Skeletal muscle cell (primary cell): ENCODE measurements at regions not wholly inside any gene's neighbourhood (a gene's known extent, or its start where the extent isn't known, plus 50 kb on each side); places are given as distances from the start of the nearest gene placed in this dataset.
"Not testable (repeated sequence)": the region's sequence is repeated elsewhere in the genome, so short reads cannot be mapped to it uniquely, and the experiment has no call there.

Experiments
- DNase-seq: peaks from one replicate; pipeline ENCODE4 v3.0.0-alpha.2; 2010; ENCODE audit warnings: low read depth
- H3K4me3 ChIP-seq: 2 replicates; pipeline ENCODE4 v1.5.1; 2011; ENCODE audit warnings: low read depth, mild to moderate bottlenecking, control low read depth, low read length, moderate library complexity

DNA sequence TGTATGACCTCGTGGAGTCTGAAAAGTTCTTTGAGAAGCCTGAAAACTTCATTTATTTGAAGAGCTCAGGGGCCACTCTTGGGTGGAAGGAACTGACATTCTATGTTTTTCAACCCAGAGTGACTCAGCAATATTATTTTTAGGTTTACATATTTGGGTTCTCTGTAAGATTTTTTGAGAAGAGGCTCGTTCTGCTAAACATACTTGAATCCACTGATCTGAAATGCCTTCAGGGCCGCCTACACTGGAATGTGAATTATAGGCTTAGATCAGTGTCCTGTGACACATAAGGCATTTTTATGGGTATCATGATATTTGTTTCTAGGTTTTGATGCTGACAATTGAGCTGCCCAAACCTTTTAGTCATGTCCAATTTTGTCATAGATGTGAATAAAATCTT, 86.2 kb downstream of the PSAT1 start:
- no peak for DNase-seq
- H3K4me3 ChIP-seq: no peak overlapping the region

DNA sequence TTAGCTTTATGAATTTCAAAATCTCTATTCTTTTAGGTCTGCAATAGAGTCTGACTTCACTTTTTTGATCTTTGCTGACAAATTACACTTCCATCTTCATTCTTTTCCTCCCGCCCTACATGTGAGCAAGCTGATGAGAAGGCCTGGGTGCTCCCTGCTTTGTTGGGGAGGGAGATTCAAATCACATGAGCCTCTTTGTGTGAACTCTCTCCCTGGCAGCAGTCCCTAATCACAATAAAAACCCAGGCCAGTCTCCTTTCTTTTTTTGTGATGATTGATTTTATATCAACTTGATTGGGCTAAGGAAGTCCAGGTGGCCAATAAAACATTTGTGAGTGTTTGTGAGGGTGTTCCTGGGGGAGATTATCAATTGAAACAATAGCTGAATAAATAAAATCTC, 89.4 kb downstream of the PSAT1 start:
- no peak for DNase-seq
- no peak overlapping the region for H3K4me3 ChIP-seq

DNA sequence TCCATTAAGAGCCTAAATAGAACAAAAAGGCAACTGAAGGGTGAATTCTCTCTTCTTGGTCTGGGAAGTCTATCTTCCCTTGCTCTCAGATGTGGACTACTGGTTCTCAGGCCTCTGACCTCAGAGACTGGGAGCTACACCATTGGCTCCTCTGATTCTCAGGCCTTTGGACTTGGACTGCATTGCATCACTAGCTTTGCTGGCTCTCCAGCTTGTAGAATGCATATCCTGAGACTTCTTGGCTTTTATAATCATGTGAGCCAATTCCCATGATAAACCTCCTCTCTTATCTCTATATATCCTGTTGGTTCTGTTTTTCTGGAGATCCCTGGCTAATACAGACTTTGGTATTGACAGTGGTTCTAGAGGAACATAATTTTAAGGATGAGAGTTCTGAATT, 89.8 kb downstream of the PSAT1 start:
- DNase-seq: no peak
- H3K4me3 ChIP-seq: no peak overlapping the region

DNA sequence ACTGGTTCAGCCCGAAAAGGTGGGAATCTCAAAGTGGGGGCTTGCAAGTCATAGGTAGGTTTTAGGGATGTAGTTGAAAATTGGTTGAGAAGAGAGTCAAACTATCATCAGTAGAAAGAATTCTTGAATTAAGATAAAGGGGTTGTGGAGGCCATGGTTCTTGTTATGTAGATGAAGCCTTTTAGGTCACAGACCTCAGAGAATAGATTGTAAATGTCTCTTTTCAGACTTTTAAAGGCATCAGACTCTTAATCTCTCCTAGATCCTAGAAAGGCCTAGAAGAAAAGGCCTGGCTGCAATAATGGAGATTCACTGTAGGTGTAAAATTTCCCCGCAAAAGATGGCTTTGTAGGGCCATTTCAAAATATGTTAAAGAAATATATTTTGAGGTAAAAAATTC, 96.4 kb downstream of the PSAT1 start:
- H3K4me3 ChIP-seq: no peak overlapping the region
- DNase-seq: no peak

GRCh38 chr9:78393932-78394331, 97.0 kb downstream of the PSAT1 start:
- no peak for DNase-seq
- no peak overlapping the region for H3K4me3 ChIP-seq

DNA sequence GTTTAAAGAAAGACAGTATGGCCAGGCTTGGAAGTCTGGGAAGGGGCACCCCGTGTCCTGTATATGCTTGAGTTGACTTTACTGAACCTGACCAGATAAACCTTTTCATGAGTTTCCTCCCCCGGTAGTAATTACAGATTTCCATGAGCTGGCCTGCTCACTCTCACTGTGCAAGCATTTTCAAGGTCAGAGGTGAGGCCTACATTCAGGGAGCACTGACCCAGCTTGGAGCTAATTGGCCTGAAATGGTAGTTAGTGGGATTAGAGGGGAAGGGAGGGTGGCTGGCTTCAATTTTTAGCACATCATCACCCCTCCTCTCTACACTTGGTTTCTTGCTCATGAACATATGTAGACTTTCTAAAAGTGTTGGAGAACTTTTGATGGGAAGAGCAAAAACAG, 99.2 kb downstream of the PSAT1 start:
- no peak for DNase-seq
- no peak overlapping the region for H3K4me3 ChIP-seq

DNA sequence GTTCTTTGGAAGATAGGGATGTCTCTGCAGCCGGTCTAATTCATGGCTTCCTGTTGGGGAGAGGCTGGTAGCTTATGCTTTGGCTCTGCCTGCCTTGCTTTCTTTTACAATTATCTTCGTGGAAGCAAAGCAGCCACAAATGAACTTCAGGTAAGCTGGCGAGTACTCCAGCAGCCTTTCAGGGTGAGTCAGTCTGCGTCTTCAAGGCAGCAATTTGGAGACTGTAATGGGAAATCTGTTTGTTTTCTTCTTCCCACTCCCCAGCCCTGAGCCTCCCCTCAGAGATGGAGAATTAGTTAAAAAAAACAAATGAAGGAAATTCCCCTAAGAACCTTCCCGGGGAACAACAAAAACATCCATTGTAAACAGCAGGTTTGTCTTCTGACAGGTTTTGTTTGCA, 100.1 kb downstream of the PSAT1 start:
- H3K4me3 ChIP-seq: no peak overlapping the region
- no peak for DNase-seq

DNA sequence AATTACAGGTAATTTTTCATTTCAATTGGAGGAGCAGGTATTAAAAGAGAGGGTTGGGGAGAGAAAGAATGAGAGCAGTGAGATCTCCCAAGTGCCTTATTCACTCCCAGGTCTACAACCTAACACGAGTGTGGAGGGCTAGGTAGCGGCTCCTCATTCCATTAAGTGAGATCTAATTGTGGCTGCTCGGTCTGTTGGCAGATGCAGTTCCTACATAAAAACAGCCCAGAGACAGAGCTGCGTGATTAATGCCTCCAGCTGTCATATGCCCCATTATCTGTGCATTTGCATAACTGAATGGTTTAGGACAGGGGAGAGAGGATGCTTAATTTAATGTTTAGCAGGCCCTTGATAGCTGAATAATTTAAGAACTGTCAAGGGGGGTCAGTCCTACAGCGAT, 100.5 kb downstream of the PSAT1 start:
- DNase-seq: no peak
- H3K4me3 ChIP-seq: no peak overlapping the region

- DNase-seq: no peak
These were observed 102.2 kb downstream of the PSAT1 start for GRCh38 chr9:78399153-78399552.

GRCh38 chr9:78400496-78400895, 103.6 kb downstream of the PSAT1 start:
- no peak for DNase-seq
- no peak overlapping the region for H3K4me3 ChIP-seq

More at GRCh38 chr9:78399153-78399552, 102.2 kb downstream of the PSAT1 start:
- H3K4me3 ChIP-seq: no peak overlapping the region

DNA sequence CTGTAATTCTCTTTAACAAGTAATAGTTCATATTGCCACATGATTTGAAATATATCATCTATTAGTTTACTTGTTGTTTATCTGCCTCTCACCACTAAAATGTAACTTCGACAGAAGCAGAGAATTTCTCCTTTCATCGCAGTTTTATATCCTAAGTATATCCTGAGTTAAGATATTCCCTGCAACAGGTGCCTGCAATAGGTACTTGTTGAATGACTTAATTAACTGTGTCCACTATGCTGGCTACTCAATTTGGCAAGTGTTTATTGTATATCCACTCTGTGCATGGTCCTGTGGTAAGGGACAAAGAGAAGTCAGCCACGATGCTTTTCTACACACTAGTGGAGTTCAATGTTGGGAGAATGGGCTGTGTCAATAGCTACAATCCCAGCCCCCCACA, 108.5 kb downstream of the PSAT1 start:
- no peak overlapping the region for H3K4me3 ChIP-seq
- no peak for DNase-seq

DNA sequence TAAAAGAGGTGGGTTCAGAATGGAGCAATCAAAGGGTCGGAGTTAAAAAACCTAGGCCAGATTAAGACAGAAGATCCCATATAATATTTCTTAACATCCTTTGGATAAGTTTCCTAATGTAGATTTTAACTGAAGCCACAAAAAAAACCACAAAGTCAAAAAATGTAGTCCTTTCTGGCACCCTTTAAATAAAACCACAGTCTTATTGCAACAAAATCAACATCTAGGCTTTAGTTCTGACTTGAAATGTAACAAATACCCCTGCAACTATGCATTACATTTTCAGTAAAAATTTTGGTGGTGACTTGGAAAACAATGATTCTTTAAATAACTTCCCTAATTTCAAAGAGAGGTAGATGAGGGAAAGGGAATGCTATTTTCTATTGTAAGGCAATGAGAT, 109.2 kb downstream of the PSAT1 start:
- H3K4me3 ChIP-seq: no peak overlapping the region

GRCh38 chr9:78406933-78407332, 110.0 kb downstream of the PSAT1 start:
- no peak for DNase-seq

More for the DNA sequence above, 109.2 kb downstream of the PSAT1 start:
- no peak for DNase-seq

GRCh38 chr9:78407636-78408312, 110.8 kb downstream of the PSAT1 start:
- H3K4me3 ChIP-seq: no peak overlapping the region
- DNase-seq: no peak

More at GRCh38 chr9:78406933-78407332, 110.0 kb downstream of the PSAT1 start:
- no peak overlapping the region for H3K4me3 ChIP-seq

DNA sequence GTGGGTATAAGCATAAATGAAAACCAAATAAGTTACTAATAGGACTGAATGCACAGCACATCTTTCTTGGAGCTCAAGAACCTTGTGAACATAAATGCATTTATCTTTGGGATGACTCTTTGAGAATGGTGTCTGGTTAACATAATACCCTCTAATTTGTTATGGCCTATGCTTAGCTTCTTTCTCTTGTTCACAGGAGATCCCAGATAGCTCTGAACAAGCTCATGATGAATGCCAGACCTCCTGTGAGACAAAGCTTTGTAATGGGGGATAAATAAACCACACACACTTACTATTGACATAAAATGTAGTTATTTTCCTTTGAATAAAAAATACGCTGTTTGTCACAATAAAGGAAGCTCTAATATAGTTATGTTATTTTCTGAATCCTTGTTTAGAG, 111.5 kb downstream of the PSAT1 start:
- no peak for DNase-seq
- H3K4me3 ChIP-seq: no peak overlapping the region

- not testable (repeated sequence) for H3K4me3 ChIP-seq, DNase-seq
These were observed 113.1 kb downstream of the PSAT1 start for GRCh38 chr9:78409928-78410510.

DNA sequence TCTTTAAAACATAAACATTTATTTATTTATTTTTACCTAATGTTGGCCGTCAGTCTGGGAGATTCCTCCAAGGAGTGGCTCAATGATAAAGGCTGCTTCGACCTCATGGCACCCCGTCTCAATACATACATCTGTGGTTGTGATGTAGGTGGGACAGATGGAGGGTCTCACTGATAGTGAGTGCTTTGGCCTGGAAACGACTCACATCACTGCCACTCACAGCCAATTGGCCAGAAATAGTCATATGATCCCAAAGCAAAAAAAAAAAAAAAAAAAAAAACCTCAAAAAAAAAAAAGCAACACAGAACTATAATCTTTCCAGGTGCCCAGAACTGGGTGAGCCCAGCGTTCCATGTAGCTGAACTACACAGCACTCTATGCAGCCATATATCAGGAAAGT, 125.4 kb downstream of the PSAT1 start:
- H3K4me3 ChIP-seq: no peak overlapping the region
- no peak for DNase-seq

DNA sequence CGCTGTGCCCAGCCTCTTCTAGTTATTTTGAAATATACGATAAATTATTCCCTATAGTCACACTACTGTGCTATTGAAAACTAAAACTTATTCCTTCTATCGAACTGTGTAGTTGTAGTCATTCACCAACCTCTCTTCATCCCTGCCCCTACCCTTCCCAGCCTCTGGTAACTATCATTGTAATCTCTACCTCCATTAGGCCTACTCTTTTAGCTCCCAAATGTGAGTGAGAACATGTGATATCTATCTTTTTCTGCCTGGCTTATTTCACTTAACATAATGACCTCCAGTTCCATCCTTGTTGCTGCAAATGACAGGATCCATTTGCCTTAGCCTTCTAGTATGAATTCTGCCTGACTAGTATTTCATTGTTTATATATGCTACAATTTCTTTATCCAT, 127.4 kb downstream of the PSAT1 start:
- DNase-seq: no peak
- H3K4me3 ChIP-seq: no peak overlapping the region

- no peak overlapping the region for H3K4me3 ChIP-seq
- no peak for DNase-seq
These were observed 131.7 kb downstream of the PSAT1 start for GRCh38 chr9:78428640-78429039.

GRCh38 chr9:78430387-78430786, 133.5 kb downstream of the PSAT1 start:
- H3K4me3 ChIP-seq: no peak overlapping the region
- DNase-seq: no peak

DNA sequence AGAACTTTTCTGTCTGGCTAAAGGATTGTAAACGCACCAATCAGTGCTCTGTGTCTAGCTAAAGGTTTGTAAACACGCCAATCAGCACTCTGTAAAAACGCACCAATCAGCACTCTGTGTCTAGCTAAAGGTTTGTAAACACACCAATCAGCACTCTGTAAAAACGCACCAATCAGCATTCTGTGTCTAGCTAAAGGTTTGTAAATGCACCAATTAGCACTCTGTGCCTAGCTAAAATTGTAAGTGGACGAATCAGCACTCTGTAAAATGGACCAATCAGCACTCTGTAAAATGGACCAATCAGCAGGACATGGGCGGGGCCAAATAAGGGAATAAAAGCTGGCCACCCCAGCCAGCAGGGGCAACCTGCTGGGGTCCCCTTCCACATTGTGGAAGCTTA, 134.1 kb downstream of the PSAT1 start:
- DNase-seq, H3K4me3 ChIP-seq: not testable (repeated sequence)
